SKM-1 treated with dmso at 0.1 percent for 144 hours (cell line): ENCODE measurements at regions not wholly inside any gene's neighbourhood (a gene's known extent, or its start where the extent isn't known, plus 50 kb on each side); places are given as distances from the start of the nearest gene placed in this dataset.
"Not testable (repeated sequence)": the region's sequence is repeated elsewhere in the genome, so short reads cannot be mapped to it uniquely, and the experiment has no call there.

Experiments
- DNase-seq: peaks from one replicate; lab custom pipeline; 2025; ENCODE audit not compliant: unreplicated experiment; lab: John Stamatoyannopoulos, UW

- DNase-seq: no peak
Observed at GRCh38 chr5:120813551-120813950, 349.5 kb downstream of the PRR16 start.

DNA sequence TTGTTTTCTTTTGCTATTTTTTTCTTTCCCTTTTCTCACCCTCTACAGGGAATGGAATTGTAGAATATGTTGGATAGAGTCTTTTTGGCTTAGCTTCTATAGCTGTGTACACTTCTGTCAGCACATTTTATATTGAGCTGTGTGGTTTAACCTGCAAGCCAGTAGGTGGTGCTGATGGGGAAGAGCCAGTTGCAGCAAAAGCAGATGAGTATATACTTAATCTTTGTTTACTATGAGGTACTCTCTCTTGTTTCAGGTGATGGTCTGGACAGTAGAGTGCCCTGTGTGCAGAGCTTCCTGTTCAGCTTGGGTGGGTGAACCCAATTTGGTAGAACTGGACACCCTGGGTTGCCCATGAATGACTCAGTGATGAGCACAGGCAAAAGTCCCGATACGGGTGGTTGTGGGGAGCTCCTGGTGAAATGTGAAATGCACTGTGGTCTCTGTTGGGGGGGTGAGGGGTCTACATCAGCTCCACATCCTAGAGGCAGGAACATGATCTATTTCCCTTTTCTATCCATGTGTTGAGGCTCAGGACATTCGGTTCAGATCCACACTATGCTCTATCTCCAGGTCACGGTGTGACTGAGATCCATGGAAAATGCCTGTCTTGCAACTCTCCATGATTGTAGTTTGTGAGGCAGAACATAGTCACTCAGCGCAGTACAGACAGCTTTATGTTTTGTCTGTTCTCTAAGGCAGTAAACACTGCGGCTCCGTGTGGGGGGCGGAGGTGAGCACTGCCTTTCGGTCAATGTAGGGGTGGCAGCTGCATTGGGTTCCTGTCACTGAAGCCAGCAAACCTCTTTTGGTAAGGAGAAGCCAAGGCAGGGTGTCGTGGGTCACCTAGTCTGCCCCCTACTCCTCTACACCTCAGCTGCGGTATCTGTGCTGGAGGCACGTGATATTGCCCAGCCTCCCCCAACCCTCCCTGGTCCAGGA, 353.2 kb downstream of the PRR16 start:
- peak; percentile 17 for DNase-seq

DNA sequence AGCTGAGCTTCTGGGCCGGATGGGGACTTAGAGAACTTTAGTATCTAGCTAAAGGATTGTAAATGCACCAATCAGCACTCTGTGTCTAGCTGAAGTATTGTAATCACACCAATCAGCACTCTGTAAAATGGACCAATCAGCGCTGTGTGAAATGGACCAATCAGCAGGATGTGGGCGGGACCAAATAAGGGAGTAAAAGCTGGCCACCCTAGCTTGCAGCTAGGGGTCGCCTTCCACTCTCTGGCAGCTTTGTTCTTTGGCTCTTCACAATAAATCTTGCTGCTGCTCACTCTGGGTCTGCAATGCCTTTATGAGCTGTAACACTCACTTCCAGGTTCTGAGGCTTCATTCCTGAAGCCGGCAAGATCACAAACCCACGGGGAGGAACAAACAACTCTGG, 354.0 kb downstream of the PRR16 start:
- DNase-seq: no peak

DNA sequence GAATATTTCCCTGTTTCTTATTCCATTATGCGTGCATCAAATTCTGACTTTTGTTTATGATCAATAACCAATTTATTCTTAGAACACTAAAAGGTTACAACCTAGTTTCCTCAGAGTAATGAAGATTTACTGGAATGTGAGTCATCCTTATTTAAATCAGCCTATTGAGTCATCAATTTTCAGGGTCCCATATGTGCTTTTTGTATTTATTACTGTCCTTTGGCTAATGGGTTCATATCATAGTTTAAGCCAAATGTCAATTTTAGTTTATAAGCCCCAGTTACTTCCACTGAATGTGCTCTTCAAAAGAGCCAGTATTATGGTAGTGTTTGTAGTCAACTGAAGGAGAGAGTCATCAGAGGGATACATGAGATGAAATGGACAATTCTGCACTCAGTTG, 359.2 kb downstream of the PRR16 start:
- no peak for DNase-seq

- not testable (repeated sequence) for DNase-seq
Observed at GRCh38 chr5:120831646-120832045, 367.5 kb downstream of the PRR16 start.

DNA sequence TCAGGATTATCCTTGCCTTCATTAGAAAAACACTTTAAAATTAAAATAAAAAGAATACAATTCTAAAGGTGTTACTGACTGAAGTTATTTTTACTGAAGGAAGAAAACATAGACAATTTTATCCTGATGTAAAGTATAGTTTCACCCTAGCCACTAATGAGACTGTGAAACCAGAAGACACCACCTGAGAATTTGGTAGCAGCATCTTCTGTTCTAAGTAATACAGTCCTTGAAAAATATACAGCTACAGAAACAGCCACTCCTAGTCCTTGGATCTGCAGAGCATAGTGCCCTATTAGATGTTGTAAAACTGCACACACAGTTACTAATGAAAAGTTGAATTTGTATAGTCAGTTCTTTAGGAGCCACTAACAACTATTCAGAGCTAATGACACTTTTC, 377.7 kb downstream of the PRR16 start:
- no peak for DNase-seq

DNA sequence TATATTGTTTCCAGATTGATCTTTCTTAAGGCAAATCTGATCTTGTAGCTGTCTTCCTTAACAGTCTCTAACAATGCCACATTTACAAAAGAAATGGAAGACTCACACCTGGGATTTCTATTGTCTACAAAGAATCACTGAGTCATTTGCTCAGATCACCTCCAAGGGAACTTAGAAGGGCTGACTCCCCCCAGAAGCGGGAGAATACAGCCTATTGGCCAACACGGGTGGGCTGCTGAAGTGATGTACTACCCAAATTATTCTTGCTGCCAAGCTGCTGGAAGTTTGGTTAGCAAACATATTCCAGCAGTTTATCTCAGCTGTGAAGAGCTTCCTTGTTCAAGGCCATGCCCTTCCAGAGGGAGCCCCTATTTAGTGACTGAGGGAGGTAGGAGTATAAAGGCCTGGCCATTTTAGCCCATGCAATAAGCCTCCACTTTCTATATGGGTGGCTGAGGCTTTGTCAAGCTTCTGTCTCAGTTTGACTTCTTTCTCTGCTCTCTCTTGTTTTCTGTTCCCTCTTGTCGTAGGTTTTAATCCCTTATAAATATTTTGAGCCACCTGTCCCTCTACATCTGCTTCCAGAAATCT, 379.4 kb downstream of the PRR16 start:
- no peak for DNase-seq

GRCh38 chr5:120848883-120849282, 384.8 kb downstream of the PRR16 start:
- DNase-seq: no peak

GRCh38 chr5:120852222-120852860, 388.2 kb downstream of the PRR16 start:
- DNase-seq: no peak

DNA sequence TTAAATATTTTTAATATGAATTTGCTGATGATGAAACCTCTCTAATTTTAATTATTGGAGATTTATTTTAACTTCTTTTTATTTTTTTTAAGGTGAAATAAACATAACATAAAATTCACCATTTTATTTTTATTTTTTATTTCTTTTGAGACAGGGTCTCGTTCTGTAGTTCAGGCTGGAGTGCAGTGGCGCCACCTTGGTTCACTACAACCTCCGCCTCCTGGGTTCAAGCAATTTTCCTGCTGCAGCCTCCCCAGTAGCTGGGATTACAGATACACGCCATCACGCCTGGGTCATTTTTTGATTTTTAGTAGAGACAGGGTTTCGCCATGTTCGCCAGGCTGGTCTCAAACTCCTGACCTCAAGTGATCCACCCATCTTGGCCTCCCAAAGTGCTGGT, 402.9 kb downstream of the PRR16 start:
- DNase-seq: no peak

DNA sequence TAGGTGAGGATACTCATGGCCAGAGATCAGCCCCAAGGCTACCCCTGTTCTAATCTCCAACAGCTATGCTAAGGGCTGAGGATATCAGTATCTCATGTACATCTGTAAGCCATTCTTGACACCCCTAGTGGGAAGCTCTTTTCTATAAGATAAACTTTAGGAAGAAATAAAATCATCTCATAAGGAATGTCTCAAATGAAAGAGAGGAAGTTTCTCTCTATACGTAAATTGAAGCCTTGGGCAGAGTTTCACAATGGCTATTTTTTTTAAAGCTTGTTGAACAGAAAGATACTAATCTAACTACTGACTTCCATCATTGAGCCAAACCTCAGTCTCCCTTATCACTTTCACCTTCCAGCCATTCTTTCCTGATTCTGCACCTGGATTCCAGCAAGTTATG, 405.7 kb downstream of the PRR16 start:
- no peak for DNase-seq

- DNase-seq: no peak
Observed at GRCh38 chr5:120872297-120872696, 408.2 kb downstream of the PRR16 start.

GRCh38 chr5:120873083-120873482, 409.0 kb downstream of the PRR16 start:
- DNase-seq: no peak

DNA sequence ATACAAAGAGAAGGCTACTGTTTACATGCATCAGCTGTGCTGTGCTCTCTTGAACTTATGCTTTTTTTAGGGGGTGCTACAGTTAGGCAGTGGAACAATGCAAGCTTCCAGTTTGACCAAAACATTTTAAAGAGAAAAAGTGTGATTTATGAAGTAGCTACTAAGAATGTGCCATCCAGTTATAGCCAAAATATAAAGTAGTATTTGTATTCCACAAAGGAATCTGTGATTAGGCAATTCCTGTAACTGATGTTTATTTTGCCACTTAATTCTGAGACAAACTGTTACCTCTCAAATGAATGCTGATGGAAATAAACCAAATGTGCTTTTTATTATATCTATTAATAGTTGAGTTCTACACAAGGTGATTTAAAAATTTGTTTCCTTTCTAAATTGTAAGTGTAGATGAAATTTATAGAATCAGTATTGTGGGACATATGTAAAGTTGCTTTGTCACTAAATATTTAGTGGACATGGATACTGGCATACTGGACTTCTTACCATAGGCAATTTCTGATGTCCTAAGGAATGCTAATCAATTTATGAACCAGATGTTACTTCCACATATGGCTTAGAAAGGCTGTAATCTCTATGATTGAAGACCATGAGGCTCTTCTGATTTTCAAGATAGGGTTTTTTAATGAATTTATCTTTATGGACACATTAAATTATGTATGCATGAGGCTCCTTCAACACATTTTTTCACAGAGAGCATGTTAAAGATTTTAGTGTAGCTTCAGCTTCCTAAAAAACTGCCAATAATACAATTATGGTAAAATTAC, 410.2 kb downstream of the PRR16 start:
- DNase-seq: no peak

GRCh38 chr5:120882038-120882775, 418.1 kb downstream of the PRR16 start:
- DNase-seq: no peak

DNA sequence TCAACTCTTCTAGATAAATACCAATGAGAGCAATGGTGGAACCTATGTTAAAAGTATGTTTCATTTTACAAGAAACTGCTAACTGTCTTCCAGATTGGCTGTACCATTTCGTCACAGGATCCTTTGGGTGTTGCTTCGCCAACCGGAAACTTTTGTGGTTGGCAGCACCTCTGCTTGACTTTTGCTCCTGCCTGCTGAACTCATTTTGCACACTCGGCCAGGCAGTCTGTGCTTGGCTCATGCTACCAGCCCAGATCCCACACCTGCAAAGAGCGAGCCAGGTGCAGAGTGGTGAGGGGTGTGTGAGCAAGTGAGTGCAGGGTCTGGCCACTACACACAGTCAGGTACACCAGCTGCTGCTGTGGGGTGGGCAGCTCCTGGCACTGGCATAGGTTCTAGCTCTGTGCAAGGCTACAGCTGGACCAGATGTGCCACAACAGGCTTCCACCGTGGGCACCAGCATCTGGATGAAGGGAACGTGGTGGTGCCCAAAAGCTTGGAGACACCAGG, 422.3 kb downstream of the PRR16 start:
- DNase-seq: peak; percentile 9

DNA sequence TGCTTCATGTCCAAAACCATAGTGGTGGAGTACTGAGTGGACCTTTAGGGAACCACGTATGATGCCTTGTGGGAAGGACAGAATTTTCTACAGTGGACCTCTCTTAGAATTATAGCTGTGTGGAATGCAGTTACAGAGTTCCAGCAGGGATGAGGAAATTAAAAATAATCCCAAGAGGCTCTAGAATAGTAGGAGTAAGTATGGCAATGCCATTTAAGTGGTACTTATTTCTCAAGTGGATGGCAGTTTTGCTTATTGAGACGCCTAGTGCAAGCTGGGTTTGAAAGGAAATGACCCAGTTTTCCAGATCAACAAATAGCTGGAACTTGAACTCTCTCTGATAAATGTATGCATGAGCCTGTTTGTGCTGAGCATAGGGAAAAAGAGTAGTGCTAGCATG, 431.6 kb downstream of the PRR16 start:
- DNase-seq: no peak

- peak; percentile 10 for DNase-seq
Observed at GRCh38 chr5:120901199-120901598, 437.1 kb downstream of the PRR16 start.

DNA sequence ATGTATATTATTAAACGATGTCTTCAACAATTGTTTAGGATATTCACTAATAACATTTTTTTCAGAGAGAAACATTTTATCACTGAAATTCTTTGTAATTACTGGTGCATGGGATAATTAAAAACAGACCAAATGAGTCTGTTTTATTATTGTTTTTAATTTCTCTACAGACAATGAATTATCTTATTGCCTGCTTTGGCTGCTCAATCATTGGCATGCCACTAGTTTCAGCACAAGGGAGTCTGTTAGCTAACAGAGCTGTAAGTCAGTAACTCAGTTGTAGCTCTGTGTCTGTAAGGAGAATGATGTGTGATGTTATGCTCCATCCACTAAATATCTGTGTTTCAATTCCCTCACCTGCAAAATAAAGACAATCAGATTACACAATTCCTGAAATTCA, 443.9 kb downstream of the PRR16 start:
- no peak for DNase-seq

DNA sequence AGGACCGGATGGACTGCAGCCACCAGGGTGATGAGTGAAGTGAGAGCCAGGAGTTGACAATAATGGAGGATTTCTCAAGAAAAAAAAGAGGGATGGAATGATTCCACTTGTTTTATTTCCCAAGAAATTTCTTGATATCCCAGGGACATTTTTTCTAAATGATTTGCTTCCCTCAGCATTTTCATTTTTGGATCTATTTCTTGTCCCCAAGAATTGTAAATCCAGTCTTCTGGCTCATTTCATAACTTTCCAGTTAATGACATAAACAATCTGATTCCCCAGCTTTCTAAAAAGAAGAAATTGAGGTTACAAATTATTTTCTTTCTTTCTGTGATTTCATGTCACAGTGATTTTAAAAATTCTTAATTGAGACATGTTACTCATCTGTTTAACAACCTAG, 446.5 kb downstream of the PRR16 start:
- DNase-seq: no peak
